HepG2 (cell line): ENCODE measurements at regions not wholly inside any gene's neighbourhood (a gene's known extent, or its start where the extent isn't known, plus 50 kb on each side); places are given as distances from the start of the nearest gene placed in this dataset.

Experiments used
- ATAC-seq: fragments of 200-7000 bp; cut with Tn5 transposase; 3 replicates; pipeline ENCODE4 v1.9.1; 2020; ENCODE audit warnings: mild to moderate bottlenecking, moderate library complexity
- BruUV-seq: library from RNA; stranded (reverse); fragments of 400-500 nt; replicated peaks from 2 replicates; lab custom pipeline; 2021; lab: Mats Ljungman, UMichigan
- CTCF ChIA-PET: fragments of 300-600 bp; formaldehyde crosslinking; extraction: SDS; loops from one replicate; lab custom pipeline; 2021; ENCODE audit warnings: low total read pairs, inconsistent platforms, low intra/inter-chr PET ratio; lab: Yijun Ruan, JAX
- POLR2A ChIA-PET: fragments of 350-600 bp; sonication (Branson Sonifier 250); formaldehyde crosslinking; loops from one replicate; lab custom pipeline; 2020; ENCODE audit warnings: antibody characterized with exemption, inconsistent platforms; lab: Yijun Ruan, JAX
- DNase-seq: peaks from one replicate; pipeline ENCODE4 v3.0.0-alpha.2; 2015; ENCODE audit warnings: low spot score
- FAIRE-seq: peaks from 3 replicates; lab custom pipeline; 2011; peaks lifted over from hg19 to GRCh38; lab: Jason Lieb, UNC
- H2AFZ ChIP-seq: one replicate; pipeline ENCODE4 v1.6.1; 2011; ENCODE audit warnings: low read length, inconsistent platforms
- H3K27ac ChIP-seq: fragments of 300-600 bp; 3 replicates; pipeline ENCODE4 v1.8.0; 2011; ENCODE audit warnings: mixed run types, mild to moderate bottlenecking, mixed read lengths, low read length, inconsistent platforms; ENCODE audit not compliant: insufficient read depth; ENCODE audit errors: extremely low read length
- H3K27me3 ChIP-seq, 2 experiments: fragments of 200-600 bp in 1 of 2; 2 replicates in 1 of 2; 3 replicates in 1 of 2; pipeline versions ENCODE4 v1.6.0 to v1.8.0; 2011; ENCODE audit warnings: low read length in 2 of 2, mild to moderate bottlenecking in 2 of 2, moderate library complexity in 2 of 2, inconsistent platforms in 1 of 2; ENCODE audit not compliant: insufficient read depth in 2 of 2, control insufficient read depth in 1 of 2
- H3K36me3 ChIP-seq, 2 experiments: fragments of 200-600 bp in 1 of 2; replicated peaks in 1 of 2; 2 replicates in 1 of 2; 3 replicates in 1 of 2; pipeline versions ENCODE4 v1.5.1 to v1.8.0; 2011; ENCODE audit warnings: low read length in 2 of 2, inconsistent platforms in 1 of 2; ENCODE audit not compliant: insufficient read depth in 2 of 2, control insufficient read depth in 1 of 2
- H3K4me1 ChIP-seq: 2 replicates; pipeline ENCODE4 v1.5.1; 2012; ENCODE audit warnings: low read length, inconsistent platforms; ENCODE audit not compliant: insufficient read depth
- H3K4me2 ChIP-seq: 2 replicates; pipeline ENCODE4 v1.6.0; 2011; ENCODE audit warnings: low read depth, low read length, inconsistent platforms
- H3K4me3 ChIP-seq, 3 experiments: fragments of 200-600 bp in 1 of 3; sonication (generic), shearing (Covaris generic) in 1 of 3; replicated peaks in 1 of 3; 2 replicates each; pipeline ENCODE4 v1.5.1; 2011 to 2016; ENCODE audit warnings: low read length in 3 of 3, inconsistent platforms in 2 of 3, low read depth in 2 of 3, mild to moderate bottlenecking in 2 of 3, control low read depth in 1 of 3, mixed read lengths in 1 of 3; ENCODE audit not compliant: insufficient read depth in 1 of 3
- H3K79me2 ChIP-seq: one replicate; pipeline ENCODE4 v1.6.1; 2011; ENCODE audit warnings: low read length, inconsistent platforms; ENCODE audit not compliant: insufficient read depth
- H3K9ac ChIP-seq: 2 replicates; pipeline ENCODE4 v1.6.0; 2011; ENCODE audit warnings: mild to moderate bottlenecking, low read depth, low read length, inconsistent platforms; ENCODE audit not compliant: insufficient read depth
- H3K9me3 ChIP-seq: 2 replicates; pipeline ENCODE4 v1.5.1; 2012; ENCODE audit warnings: mild to moderate bottlenecking, low read length
- H4K20me1 ChIP-seq: 2 replicates; pipeline ENCODE4 v1.6.0; 2011; ENCODE audit warnings: inconsistent platforms, mild to moderate bottlenecking, low read length, moderate library complexity; ENCODE audit not compliant: insufficient read depth
- ATRX ChIP-seq: sonication (generic); formaldehyde crosslinking; IDR thresholded peaks from 2 replicates; pipeline ENCODE4 v1.4.0; 2020; ENCODE audit warnings: missing genetic modification reagents, borderline replicate concordance
- DPF2 ChIP-seq: sonication (generic); formaldehyde crosslinking; IDR thresholded peaks from 2 replicates; pipeline ENCODE4 v1.4.0; 2020; ENCODE audit warnings: mild to moderate bottlenecking, low read depth, missing genetic modification reagents, borderline replicate concordance
- GABPA ChIP-seq, 2 experiments: IDR thresholded peaks; 2 replicates each; pipeline ENCODE4 v1.6.1; 2011 to 2016; ENCODE audit warnings: low read depth in 2 of 2, low read length in 1 of 2, missing biosample characterization in 1 of 2, missing genetic modification characterization in 1 of 2
- HNRNPL ChIP-seq: fragments of 200-400 bp; formaldehyde crosslinking; IDR thresholded peaks from 2 replicates; pipeline ENCODE4 v1.6.1; 2017; ENCODE audit warnings: mild to moderate bottlenecking, low read depth, low read length
- PITX1 ChIP-seq: sonication (generic); formaldehyde crosslinking; IDR thresholded peaks from 2 replicates; pipeline ENCODE4 v1.5.1; 2020; ENCODE audit warnings: mild to moderate bottlenecking, missing genetic modification reagents
- SNAPC5 ChIP-seq: sonication (generic); formaldehyde crosslinking; IDR thresholded peaks from 2 replicates; pipeline ENCODE4 v1.8.1; 2023; ENCODE audit warnings: mild to moderate bottlenecking, missing genetic modification reagents, borderline replicate concordance
- TBL1XR1 ChIP-seq: fragments of 150-350 bp; IDR thresholded peaks from 2 replicates; pipeline ENCODE4 v1.6.1; 2014; ENCODE audit warnings: borderline replicate concordance, low read length; ENCODE audit not compliant: partially characterized antibody
- YEATS4 ChIP-seq: sonication (generic); formaldehyde crosslinking; IDR thresholded peaks from 2 replicates; pipeline ENCODE4 v1.4.0; 2020; ENCODE audit warnings: missing genetic modification reagents, borderline replicate concordance
- ZBTB10 ChIP-seq: sonication (generic); formaldehyde crosslinking; IDR thresholded peaks from 2 replicates; pipeline ENCODE4 v1.4.0; 2020; ENCODE audit warnings: missing genetic modification reagents, borderline replicate concordance
- ZFP1 ChIP-seq: IDR thresholded peaks from 2 replicates; pipeline ENCODE4 v1.6.1; 2016
- ZNF180 ChIP-seq: sonication (generic); formaldehyde crosslinking; IDR thresholded peaks from 2 replicates; pipeline ENCODE4 v1.4.0; 2020; ENCODE audit warnings: low read depth, missing genetic modification reagents, borderline replicate concordance
- ZNF431 ChIP-seq: sonication (generic); formaldehyde crosslinking; IDR thresholded peaks from 2 replicates; pipeline ENCODE4 v1.9.0; 2022; ENCODE audit warnings: missing genetic modification reagents, low read depth, mild to moderate bottlenecking, borderline replicate concordance
- ZNF564 ChIP-seq: sonication (generic); formaldehyde crosslinking; IDR thresholded peaks from 2 replicates; pipeline ENCODE4 v1.8.1; 2023; ENCODE audit warnings: mild to moderate bottlenecking, missing genetic modification reagents
- WGBS: methylation state at CpG from one replicate; pipeline ENCODE4 v1.1.6; 2017; ENCODE audit warnings: low lambda C conversion rate; 5-methylcytosine and 5-hydroxymethylcytosine counted together
- in situ Hi-C: cut with HindIII; loops from 2 replicates; pipeline ENCODE4 v1.10.0; 2017; ENCODE audit warnings: low pct_unique_long_range_greater_than_20kb; ENCODE audit not compliant: extremely low pct_ligation_motif_present
- intact Hi-C: fragments of 100-400 bp; cut with micrococcal nuclease; formaldehyde crosslinking; loops from one replicate; pipeline ENCODE4 v1.10.0; 2022; ENCODE audit not compliant: unreplicated experiment
- TF ChIP-seq, protein P1 (sequence below): sonication (generic); formaldehyde crosslinking; IDR thresholded peaks from 2 replicates; pipeline ENCODE4 v1.4.0; 2020; ENCODE audit warnings: mild to moderate bottlenecking, low read depth, missing genetic modification reagents
- TF ChIP-seq, protein P2 (sequence below): sonication (generic); formaldehyde crosslinking; IDR thresholded peaks from 2 replicates; pipeline ENCODE4 v1.4.0; 2020; ENCODE audit warnings: missing genetic modification reagents, borderline replicate concordance

DNA sequence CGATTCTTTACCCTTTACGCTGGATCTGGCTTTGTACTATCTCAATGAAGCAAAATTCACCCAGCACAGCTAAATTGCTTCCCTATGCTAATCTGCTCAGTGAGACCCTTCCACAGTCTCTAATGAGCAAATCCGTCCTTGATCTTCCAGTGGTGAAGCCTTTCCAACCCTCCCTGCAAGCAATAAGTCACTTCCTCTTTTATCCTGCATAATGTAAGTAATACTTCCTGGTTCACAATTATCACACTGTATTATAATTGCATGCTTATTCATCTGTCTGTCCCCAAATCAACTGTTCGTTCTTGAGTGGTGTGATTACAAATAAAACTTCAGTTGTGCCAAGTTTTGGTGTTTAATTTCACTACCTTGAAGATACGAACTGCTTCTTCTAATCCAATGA, 404.0 kb downstream of the ADCYAP1 start:
- no TSS peak for BruUV-seq
- ChIA-PET CTCF (no interaction called here), POLR2A (no interaction called here)
- Histone ChIP-seq H3K4me3 (no peak overlapping the region), H3K4me1 (no peaks in the 10 kb centered on the region), H3K36me3 (no peaks in the 10 kb centered on the region), H3K4me2 (no peak overlapping the region), H2AFZ (no peak overlapping the region), H3K79me2 (no peaks in the 10 kb centered on the region), H3K9ac (no peak overlapping the region), H3K27me3 (no peaks in the 10 kb centered on the region), H3K27ac (no peak overlapping the region), H3K9me3 (no peaks in the 10 kb centered on the region), H4K20me1 (no peaks in the 10 kb centered on the region)
- in situ Hi-C loops, result no loop called here
- no peak for ATAC-seq
- FAIRE-seq, result no peak
- 0% methylated on average over 5 of the region's 5 CpGs for WGBS
- intact Hi-C loops, result loop anchor here (10.0 kb wide), 1 partner anchor 64 kb away; no protein-coding TSS in a partner anchor
- no peak for DNase-seq
- TF ChIP-seq ZNF564 (CRISPR knock-in tag) (no peak), PITX1 (CRISPR knock-in tag) (no peak), SNAPC5 (no peak), ZFP1 (CRISPR knock-in tag) (no peak), YEATS4 (CRISPR knock-in tag) (no peak), ZNF180 (CRISPR knock-in tag) (no peak), TBL1XR1 (no peak), DPF2 (no peak), ATRX (CRISPR knock-in tag) (no peak), ZBTB10 (CRISPR knock-in tag) (no peak), HNRNPL (no peak), ZNF431 (CRISPR knock-in tag) (no peak), GABPA (IDR thresholded peaks at IDR 0.05; ENCODE audit: low read depth, low read length) (no peak), GABPA (CRISPR knock-in tag; IDR thresholded peaks at IDR 0.05; ENCODE audit: low read depth) (no peak)
- TF ChIP-seq, protein P1, sequence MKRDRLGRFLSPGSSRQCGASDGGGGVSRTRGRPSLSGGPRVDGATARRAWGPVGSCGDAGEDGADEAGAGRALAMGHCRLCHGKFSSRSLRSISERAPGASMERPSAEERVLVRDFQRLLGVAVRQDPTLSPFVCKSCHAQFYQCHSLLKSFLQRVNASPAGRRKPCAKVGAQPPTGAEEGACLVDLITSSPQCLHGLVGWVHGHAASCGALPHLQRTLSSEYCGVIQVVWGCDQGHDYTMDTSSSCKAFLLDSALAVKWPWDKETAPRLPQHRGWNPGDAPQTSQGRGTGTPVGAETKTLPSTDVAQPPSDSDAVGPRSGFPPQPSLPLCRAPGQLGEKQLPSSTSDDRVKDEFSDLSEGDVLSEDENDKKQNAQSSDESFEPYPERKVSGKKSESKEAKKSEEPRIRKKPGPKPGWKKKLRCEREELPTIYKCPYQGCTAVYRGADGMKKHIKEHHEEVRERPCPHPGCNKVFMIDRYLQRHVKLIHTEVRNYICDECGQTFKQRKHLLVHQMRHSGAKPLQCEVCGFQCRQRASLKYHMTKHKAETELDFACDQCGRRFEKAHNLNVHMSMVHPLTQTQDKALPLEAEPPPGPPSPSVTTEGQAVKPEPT (CRISPR knock-in tag), result no peak
- TF ChIP-seq, protein P2, sequence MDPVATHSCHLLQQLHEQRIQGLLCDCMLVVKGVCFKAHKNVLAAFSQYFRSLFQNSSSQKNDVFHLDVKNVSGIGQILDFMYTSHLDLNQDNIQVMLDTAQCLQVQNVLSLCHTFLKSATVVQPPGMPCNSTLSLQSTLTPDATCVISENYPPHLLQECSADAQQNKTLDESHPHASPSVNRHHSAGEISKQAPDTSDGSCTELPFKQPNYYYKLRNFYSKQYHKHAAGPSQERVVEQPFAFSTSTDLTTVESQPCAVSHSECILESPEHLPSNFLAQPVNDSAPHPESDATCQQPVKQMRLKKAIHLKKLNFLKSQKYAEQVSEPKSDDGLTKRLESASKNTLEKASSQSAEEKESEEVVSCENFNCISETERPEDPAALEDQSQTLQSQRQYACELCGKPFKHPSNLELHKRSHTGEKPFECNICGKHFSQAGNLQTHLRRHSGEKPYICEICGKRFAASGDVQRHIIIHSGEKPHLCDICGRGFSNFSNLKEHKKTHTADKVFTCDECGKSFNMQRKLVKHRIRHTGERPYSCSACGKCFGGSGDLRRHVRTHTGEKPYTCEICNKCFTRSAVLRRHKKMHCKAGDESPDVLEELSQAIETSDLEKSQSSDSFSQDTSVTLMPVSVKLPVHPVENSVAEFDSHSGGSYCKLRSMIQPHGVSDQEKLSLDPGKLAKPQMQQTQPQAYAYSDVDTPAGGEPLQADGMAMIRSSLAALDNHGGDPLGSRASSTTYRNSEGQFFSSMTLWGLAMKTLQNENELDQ (CRISPR knock-in tag), result no peak
